Fibroblast of upper back skin (primary cell): ENCODE measurements at regions not wholly inside any gene's neighbourhood (a gene's known extent, or its start where the extent isn't known, plus 50 kb on each side); places are given as distances from the start of the nearest gene placed in this dataset.
A peak's percentile ranks its signal among the peaks of the same experiment; 100 is the strongest.
"Not testable (repeated sequence)": the region's sequence is repeated elsewhere in the genome, so short reads cannot be mapped to it uniquely, and the experiment has no call there.

Experiments
- DNase-seq: peaks from one replicate; pipeline ENCODE4 v3.0.0-alpha.2; 2013

DNA sequence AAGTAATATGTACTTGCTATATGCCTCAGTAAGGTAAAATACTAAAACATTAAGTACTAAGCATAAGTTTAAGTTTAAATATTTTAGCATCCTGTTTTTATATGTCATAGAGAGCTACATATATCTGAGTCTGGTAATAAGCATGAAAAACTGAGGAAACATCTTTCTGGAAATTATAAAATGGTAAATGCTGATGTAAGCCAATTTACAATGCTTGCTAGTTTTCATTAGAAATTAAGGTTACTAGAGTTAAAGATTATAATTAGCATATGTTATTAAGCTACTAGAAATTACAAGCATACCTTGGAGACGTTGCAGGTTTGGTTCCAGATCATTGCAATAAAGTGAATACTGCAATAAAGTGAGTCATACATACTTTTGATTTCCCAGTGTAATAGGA is 477.0 kb upstream of the LRRC7 start:
- DNase-seq = no peak

DNA sequence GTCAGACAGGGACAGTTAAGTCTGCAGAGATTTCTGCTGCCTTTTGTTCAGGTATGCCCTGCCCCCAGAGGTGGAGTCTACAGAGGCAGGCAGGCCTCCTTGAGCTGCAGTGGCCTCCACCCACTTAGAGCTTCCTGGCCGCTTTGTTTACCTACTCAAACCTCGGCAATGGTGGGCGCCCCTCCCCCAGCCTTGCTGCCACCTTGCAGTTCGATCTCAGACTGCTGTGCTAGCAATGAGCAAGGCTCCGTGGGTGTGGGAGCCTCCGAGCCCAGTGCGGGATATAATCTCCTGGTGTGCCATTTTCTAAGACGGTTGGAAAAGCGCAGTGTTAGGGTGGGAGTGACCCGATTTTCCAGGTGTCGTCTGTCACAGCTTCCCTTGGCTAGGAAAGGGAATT is 465.7 kb upstream of the LRRC7 start:
- not testable (repeated sequence) for DNase-seq

DNA sequence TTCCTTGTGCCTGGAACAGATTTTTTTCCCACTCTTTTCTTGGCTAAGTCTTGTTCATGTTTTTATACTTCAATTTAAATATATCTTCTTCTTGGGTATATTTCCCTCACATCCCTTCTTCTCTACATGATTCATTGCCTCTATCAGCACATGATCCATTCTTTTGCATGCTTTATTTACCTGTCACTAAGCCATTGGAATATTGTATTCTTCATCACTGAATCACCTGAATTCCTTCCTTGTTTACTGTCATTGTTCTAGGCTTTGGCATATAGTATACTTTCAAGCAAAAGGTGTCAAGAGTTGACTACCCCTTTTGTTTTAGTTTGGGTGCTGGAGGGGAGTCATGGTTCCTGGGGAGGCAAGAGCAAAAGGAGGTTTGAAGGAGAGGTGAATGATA is 464.5 kb upstream of the LRRC7 start:
- no peak for DNase-seq

DNA sequence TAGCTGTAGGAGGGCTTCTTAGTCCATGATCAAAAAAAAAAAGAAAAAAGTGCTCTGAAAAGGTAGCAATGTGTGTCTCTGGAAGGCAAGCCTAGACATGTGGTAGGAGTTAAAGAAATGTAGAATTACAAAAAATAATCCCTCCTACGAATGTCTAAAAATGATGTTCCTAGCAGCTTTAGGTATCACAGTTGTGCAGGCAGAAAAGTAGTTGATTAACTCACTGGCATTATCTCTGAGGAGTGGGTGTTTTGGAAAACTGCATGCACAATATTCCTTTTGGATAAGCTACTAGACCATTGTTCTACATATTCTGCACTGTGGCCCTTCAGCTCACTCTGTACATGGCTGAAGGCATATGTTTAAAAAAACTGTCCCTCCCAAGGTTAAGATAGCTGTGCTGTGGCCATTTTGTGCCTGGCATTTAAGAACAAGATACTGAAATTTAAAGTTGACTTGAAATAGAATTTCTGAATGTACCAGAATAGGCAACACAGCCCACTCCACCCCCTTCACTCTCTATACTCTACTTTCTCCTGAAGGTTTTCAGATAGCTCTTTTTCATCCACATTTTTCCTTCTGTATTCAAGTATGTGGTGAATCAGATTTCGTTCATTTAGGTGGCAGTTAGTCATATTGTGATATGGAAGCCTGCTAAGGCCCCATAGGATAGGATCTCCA is 463.9 kb upstream of the LRRC7 start:
- no peak for DNase-seq

DNA sequence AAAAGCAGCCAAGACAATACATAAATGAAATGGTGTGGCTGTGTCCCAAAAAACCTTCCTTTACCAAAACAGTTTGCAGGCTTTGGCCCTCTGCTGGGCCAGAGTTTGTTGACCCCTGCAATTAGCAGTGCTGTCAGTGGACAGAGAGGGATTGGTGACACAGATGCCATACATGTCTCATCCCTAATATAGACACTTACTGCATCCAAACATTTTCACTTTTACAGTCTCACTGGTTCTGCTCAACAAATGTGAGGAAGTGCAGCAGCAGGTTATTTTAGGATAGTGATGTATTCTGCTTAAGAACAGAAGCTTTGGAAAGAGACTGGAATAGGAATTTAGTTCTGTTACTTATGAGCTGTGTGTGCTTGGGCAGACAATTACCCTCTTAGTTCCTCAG is 462.8 kb upstream of the LRRC7 start:
- DNase-seq = no peak

DNA sequence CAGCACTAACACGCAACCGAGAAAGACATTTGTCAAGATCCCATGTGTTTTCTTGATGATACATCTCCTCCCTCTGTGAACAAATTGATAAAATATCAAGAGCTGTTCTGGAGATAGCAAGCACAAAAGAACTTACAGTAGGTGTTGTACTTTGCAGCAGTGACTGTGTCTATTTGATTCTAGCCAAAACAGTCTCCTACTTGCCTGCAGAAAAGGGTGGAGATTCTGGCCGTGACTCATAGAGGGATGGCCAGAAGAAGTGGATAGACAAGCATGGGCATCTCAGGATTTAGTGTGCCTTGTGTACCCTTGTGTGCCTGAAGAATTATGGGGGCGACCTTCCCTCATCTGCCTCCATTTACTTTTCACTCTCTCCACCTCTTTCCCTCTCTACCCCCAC is 458.4 kb upstream of the LRRC7 start:
- no peak for DNase-seq

DNA sequence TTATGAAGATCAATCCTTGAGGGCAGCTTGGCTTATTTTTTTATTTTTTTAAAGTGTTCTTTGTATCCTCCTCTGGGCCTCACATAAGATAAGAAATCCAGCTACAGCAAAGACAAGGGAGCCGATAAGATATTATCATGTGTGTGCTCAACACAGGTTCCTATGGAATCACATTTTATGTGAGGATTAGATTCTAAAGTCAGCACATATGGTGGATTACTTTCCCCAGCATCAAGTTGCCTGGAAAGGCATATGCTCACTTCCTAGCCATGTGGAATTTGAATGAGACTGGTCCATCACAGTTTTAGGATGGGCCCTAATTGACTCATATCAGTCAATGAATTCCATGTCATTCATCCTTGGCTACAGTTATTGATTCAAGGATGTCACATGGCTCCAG is 456.9 kb upstream of the LRRC7 start:
- no peak for DNase-seq

DNA sequence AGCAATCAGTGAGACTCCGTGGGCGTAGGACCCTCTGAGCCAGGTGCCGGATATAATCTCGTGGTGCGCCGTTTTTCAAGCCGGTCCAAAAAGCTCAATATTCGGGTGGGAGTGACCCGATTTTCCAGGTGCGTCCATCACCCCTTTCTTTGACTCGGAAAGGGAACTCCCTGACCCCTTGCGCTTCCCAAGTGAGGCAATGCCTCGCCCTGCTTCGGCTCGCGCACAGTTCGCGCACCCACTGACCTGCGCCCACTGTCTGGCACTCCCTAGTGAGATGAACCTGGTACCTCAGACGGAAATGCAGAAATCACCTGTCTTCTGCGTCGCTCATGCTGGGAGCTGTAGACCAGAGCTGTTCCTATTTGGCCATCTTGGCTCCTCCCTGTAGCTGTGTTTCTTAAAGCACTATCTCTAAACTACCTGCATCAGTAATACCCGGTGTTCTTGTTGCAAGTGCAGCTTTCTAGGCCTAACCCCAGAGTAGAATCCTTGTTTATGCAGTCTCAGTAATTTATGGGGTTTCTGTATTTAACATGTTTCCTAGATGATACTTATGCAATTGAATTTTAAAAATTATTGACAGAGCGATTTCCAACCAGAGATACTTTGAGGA is 447.5 kb upstream of the LRRC7 start:
- not testable (repeated sequence) for DNase-seq

DNA sequence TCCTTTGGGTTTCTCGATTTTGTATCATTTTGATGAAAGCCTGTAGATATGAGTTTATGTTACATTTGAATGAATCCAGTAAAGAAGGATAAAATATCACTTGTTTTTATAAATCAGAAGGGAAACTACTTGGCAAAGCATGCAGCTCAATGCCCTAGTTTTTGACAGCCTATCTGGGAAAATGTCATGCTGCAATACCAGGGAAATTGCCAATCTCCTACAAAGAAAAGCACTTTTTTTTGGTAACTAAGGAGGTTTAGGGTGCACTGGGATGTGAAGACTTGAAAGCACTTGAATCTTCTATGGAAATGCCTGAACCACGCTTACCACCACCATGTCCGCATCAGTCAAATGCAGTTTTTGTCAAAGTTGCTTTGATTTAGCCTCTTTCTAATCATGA is 446.9 kb upstream of the LRRC7 start:
- peak; percentile 1 for DNase-seq

DNA sequence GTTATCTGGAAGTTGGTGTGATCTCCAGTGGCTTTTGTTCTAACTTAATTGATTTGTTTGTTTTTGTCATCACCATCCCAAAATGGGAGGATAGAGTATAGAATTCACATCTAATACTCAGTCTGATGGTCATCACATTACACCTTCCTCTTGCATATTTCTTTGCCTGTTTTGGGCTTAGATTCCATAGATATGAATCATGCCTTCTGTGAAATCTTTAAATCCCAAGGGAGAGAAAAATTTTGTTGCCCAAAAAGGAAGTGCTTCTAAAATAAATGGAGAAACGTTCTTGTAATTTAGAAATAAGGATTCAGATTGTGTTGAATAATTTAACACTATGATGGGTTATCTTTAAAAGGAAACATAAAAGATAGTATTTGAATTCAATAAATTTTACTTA is 446.0 kb upstream of the LRRC7 start:
- peak; percentile 79 for DNase-seq

DNA sequence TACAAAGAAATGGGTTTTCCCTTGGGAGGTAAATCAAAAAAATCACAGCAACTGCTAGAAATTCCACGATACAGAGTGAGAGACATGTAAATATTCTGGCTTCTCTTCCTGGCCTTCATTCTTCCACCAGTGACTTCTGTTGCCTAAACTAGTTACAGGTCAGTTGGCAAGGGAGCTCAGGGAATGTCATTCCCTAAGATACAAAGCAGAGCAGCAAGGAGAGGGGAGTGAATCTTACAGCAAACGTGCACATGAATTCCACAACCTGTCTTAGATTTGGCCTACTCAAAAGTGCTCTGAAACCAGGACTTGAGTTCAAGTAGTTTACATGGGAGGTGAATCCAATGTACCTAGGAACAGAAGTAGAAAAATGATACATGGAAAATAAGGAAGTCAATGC is 445.3 kb upstream of the LRRC7 start:
- DNase-seq = no peak

DNA sequence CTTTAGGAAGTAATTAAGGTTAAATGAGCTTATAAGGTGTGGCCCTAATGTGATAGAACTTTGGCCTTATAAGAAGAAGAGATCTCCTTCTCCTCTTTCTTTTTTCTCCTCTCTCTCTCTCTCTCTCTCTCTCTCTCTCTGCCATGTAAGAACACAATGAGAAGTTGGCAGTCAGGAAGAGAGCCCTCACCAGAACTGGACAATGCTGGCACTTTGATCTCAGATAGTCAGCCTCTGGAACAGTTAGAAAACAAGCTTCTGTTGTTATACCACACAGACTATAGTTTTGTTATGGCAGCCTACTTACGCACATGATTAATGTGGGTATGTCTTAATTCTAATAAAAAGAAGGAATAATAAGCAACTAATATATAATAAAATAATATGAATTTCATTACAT is 444.2 kb upstream of the LRRC7 start:
- no peak for DNase-seq

DNA sequence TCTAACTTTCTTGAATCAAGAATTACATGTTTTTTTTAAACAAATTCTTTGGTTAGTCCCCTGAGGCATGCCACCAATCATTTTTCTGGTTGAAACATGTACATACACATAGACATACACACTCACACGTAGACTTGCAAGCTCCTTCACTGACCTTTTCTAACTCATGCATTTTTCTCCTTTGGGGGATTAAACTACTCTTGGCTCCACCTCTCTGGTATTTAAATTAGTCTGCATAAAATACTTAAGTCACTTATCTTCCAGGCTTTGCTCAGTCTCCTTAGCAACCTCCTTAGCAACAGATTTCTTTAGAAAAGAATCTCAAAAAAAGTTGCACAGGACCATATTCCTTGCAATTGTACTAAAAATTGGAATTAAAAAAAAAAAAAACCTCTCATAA is 440.9 kb upstream of the LRRC7 start:
- DNase-seq = peak; percentile 76

DNA sequence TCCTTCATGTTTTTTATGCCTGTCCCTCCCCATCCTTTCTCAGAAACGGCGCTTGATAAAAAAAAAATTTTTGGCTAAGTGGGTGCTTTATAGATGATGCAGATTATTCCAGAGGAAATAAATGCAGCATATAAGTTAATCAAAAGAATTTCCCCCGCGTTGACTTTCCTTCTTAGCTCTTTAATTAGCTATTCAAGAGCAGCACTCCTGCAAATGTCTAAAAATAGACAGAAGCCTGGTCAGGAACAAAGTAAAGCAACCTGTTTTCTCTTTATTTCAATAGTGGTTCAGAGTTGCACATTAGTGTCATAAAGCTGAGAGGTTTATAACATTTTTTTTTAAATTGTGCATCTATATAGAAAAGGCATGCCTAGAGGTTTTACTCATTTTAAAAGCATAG is 439.5 kb upstream of the LRRC7 start:
- DNase-seq = no peak

DNA sequence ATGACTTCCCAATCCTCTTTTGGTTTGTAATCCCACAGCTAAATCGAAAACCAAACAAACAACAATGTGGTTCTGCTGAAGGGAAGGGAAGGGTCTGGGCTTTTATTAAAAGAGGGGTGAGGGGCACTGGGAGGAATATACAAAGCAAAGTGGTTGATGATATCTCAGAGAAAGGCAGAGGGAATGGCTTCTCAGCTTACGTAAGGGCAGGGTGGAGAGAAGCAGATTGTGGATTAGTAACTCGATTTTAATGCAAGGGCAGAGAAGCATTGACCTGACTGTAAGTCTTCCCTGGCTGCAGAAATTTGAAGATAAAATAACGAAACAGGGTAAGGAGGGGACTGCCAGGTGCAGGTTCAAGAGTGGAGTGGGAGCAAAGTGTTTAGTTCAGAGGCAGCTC is 438.2 kb upstream of the LRRC7 start:
- DNase-seq = no peak

DNA sequence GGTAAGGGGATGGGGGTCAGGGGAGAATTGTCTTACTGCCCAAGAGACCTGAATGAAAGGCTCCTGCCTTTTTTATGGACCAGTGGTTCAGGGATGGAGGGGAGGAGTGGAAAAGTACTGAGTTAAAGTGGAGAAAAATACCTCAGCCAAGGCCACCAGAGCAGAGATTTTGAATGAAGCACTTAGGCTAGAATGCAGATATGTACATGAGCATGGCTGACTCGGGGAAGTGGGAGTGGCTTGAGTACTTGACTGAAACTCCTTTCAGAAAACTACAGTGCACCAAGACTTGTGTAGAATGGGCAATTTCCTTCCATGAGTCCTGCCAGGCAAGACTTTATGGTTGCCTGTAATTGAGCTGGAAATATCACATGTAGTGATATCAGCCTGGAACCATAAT is 429.6 kb upstream of the LRRC7 start:
- DNase-seq = no peak

DNA sequence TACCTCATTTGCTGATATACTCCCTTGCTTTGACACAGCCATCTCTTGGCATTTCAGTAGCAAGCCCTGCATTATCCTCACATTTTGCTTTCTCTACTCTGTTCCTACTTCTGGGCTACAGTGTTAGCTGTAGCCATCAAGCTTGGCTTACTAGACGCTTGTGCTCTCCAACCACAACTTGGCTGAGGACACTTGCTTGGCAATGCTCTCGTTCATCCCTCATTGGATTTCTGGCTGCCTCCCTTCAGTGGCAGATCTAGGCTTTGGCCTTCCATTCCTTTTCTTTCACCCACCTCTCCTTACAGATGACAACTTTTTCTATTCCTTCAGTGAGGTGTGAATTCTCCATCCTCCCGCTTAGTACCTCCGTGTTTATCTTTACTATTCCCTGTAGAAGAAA is 428.7 kb upstream of the LRRC7 start:
- DNase-seq = no peak

DNA sequence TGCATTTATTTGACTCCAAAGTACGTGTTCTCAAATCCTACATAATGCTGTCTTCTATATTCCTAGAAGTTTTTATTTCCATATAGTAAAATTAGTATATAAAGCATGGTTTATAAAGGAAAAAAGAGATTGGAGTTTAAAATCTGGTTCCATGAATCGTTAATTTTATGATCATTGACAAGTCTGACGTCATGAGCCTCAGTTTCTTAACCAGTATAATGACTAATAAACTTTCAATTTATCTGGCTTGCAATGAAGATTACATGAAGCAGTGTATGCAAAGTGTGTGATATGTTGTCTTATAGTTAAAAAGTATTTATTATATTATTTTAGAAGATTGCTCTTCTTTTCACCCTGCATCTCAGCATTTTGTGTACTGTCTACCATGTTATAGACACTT is 421.4 kb upstream of the LRRC7 start:
- no peak for DNase-seq

DNA sequence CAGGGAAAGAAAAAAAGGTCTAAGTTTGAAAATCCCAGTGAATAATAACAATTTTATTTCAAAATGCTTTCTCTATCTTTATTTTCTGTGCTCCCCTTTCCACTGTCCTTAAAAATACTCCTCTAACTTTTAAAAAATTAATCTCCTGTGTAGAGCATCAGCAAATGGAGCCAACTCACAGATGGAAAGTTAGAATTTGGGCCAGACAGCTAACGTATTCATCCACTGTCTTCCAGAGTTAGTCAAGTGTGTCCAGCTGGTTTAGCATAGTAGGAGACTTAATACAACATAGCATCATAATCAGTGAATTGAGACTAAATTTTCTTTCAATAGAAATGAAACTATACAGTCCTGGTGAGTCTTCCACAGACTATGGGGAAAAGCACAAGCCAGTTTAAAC is 419.0 kb upstream of the LRRC7 start:
- no peak for DNase-seq

DNA sequence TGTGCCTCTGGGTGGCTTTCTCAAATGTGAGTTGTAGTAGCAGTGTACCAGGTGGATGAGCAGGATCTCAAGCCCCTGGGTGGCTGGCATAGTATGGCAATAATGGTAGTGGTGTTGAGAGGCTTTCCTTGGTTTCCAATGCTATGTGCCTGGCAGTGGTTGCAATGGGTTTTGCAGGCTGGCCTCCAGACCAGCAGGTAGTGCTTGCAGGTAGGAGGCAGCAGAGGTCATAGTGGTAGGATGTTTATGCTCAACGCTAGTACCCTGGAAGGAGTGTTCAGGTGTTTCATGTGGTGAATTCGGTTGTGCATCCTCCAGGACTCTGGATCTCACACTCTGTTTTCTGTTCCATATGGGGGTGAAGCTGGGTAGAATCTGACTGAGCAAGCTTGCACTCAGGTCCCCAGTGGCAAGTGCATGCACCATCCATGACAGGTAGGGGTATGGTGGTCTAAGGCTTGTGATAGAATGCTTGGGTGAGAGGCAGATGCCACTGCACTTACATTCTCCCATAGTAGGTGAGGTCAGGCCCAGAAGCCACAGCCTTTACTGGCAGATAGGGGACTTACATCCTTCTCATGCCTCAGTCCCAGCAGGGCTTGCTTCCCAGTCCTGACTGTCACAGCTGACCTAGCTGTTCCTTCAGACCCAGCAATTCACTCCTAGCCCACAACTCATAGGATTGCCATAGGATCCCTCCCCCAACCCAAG is 410.5 kb upstream of the LRRC7 start:
- DNase-seq = no peak

DNA sequence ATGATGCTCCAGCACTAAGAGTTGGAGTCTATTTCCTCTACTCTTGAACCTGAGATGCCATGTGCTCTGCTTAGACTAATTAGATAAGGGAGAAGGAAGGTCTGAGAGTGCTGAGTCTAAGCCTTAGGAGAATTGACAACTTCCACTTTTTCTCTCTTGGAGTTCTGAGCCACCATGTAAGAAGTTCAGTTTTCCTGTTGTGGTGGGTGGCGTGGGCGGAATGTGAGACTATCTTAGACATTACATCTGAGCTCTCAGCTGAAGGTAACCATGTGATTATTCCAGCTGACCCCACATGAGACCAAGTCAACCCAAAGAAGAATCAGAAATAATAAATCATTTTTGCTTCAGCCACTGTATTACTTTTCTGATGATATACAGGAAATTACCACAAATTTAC is 404.5 kb upstream of the LRRC7 start:
- no peak for DNase-seq

DNA sequence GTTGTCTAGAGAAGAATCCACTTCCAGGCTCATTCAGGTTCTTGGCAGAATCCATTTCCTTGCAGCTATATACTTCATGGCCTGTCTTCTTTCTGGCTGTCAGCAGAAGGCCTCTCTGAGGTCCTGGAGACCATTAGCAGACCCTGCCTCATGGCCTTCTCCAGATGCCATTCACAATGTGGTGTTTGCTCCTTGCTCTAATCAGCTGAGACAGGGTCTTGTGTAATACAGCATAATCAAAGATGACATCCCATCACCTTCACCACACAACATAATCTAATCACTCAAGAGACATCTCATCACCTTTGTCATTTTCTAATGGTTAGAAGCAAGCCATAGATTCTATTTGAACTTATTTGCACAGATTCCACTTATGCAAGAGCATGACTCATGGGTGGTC is 403.9 kb upstream of the LRRC7 start:
- DNase-seq = no peak

DNA sequence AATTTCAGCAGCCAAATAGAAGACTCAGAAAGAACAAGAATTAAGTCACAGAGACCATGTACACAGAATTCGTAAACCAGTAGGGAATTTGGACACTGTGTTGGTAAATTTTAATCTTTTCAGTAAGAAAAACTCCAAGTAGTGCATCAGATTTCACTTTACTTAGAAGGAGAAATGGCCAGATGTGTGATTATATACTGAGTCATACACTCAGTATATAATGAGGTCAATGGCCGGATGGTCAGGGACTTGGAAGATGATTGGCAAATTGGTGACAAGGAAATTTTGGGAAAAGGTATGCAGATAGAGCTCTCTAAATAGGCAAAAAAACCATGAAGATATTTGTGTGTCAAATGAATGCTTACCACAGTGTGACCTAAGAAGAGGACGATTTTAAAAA is 399.8 kb upstream of the LRRC7 start:
- peak; percentile 1 for DNase-seq

DNA sequence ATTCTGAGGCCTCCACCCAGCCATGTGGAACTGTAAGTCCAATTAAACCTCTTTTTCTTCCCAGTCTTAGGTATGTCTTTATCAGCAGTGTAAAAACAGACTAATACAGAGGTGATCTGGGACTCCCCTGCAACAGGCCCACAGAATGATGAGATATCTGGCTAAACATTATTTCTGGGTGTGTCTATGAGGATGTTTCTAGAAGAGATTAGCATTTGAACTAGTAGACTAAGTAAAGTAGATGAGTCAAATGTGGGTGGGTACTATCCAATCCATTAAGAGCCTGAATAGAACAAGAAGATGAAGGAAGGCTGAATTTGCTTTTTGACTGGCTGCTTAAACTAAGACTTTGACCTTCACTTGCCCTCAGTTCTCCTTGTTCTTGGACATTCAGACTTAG is 396.5 kb upstream of the LRRC7 start:
- DNase-seq = no peak
